ENCODE measurements at regions not wholly inside any gene's neighbourhood (a gene's known extent, or its start where the extent isn't known, plus 50 kb on each side); places are given as distances from the start of the nearest gene placed in this dataset.
A peak's percentile ranks its signal among the peaks of the same experiment; 100 is the strongest.
"Not testable (repeated sequence)": the region's sequence is repeated elsewhere in the genome, so short reads cannot be mapped to it uniquely, and the experiment has no call there.

DNA sequence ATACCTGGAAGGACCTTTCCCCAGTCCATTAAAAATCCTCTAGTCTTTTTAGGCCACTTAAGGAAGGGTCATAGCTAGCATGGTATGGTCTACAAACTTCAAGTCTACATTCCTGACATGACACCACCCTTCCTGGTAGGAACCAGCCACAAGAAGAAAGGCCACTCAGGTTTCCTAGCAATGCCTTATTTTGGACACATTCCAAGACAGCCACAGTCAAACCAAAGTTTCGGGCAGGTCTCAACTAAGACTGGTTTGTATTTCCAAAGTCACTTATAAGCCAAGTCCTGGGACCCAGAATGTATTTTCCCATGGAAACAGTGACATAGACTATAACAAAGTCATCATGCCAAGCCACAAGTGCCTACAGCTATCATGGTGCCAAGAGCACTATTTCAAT, 50.6 kb upstream of the SLC44A3 start:
- DNase-seq (ENCODE audit: low read depth) = no peak

DNA sequence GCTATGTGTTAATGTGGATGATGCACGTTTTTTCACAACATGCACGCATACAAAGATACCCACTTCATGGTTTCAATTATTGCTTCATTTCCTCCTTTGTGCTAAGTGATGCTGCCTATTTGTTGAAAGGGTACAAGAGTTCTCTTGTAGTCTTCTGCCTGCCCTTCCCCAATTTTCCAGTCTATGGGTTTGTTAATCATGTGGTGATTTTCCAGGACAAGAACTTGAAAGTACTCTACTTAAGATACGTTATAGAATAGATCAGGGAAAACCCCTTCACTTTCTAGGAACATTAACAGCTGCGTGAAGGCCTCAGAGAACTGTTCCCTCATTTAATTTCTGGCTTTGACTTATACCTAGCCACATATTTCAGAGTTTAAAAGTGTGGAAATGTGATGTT, 52.1 kb upstream of the SLC44A3 start:
- no peak for DNase-seq (ENCODE audit: low read depth)

DNA sequence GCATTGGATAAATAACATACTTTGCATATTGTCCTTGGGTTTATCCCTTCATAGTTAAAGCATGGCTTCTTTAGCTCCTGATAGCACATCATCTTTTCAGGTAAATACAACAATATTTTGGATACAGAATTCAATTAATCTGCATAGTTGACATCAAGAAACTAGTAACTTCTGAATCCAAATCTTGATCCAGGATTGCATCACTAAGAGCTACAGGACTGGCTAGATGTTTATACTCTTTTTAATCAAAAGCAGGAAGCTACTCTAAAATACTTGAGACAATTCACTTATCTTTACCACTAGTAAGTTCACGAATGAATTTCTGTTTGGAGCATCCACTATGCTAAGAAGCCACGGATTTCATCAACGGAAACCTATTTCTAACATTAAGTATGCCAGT, 54.2 kb upstream of the SLC44A3 start:
- DNase-seq (ENCODE audit: low read depth) = no peak

DNA sequence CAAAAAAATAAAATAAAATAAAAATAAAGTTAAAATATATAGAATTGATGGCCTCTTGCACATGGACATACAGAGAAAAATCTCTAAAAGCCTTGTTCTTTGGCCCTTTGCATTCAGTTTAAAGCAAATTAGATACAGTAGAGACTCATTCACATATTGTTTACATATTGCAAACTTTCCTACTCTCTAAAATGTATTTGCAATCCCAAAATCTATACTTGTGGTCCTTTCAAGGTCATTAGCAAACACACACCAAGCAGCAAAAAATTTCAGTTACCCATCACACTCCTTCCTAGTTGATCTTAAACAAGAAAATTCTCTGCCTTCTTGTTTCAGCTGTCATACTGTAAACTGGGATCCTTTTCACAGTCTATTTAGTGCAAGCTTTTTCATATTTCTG, 61.0 kb upstream of the SLC44A3 start:
- DNase-seq (ENCODE audit: low read depth) = no peak

DNA sequence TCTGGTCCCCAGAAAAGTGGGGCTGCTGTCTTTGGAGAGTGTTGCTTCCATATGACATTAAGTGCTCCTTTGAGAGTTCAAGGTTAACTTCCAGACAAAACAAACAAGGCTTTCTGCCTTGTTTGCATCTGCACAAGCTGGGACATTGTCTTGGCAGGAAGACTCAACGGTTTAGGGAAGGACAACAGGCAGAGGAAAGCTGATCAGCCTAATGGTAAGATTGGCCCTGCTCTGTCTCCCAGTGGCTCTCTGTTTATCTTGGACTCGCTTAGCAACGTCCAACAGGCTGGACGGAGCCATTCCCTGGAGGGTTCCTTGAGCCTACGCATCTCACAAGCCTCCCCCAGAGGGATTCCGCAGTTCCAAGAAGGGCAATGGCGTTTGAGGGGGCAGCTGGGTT, 62.2 kb upstream of the SLC44A3 start:
- no peak for DNase-seq (ENCODE audit: low read depth)

DNA sequence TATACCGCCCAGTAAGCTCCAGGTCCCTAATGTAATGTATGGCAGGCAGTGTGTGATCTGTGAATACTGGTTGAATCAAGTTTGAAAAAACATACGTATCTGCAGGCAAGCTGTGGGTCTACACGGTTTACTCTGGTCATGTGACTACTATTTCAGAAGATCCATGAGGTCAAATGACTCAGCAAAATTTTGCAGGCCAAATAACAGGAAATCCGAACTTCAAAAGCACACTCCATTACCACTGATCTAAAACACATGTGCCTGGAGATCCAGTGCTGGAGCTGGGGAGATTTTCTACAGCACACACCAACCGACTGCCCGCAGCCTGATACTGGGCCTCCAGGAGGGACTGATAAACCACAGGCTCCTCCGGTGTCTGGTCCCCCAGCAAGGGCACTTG, 64.5 kb upstream of the SLC44A3 start:
- peak; percentile 84 for DNase-seq (ENCODE audit: low read depth)

DNA sequence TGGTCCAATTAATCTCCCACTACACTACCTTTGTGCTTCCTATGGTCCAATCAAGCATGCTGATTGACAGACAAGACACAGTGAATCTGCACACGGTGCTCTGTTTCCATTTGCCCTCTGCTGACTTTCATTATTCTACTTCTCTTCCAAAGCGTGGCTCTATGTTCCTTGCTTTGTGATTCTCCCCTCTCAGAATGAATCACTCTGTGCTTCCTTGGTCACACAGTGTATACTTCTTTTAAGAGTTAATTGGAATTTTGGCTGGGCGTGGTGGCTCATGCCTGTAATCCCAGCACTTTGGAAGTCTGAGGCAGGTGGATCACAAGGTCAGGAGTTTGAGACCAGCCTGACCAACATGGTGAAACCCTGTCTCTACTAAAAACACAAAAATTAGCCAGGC, 65.1 kb upstream of the SLC44A3 start:
- DNase-seq (ENCODE audit: low read depth) = not testable (repeated sequence)

DNA sequence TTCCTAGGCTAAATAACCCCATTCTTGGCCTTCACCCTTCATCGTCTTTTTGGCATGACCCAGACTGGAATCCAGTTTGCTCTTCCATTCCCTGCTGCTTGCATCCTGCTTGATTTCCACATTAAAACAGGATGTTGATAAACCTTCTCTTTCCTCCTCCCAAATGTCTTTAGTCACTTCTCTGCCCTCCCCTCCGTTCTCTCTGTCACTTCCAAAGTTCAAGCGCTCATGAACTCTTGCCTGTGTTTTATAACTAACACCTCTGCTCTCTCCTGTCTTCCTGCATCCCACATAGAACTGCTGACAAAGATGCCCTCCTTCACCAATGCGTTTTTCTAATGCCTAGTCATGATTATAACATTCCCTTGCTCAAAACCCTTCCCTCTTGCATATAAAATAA, 65.6 kb upstream of the SLC44A3 start:
- DNase-seq (ENCODE audit: low read depth) = no peak

DNA sequence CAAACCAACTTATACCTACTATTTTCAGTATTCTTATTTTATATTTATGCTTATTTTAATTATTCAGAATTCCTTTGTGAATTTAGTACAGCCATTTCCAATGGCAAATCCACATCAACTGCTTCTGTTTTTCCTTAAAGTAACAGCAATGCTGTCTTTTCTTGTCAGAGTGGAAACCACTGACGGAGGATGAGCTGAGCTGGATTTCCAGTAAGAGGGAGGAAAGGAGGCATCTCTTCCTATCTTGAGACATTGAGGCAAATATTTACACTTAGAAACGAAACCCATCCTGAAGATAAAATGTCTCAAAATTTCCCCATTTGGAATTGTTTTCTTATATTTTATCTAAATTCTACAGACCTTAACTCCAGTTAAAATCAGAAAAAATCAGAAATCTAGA, 66.1 kb upstream of the SLC44A3 start:
- no peak for DNase-seq (ENCODE audit: low read depth)

DNA sequence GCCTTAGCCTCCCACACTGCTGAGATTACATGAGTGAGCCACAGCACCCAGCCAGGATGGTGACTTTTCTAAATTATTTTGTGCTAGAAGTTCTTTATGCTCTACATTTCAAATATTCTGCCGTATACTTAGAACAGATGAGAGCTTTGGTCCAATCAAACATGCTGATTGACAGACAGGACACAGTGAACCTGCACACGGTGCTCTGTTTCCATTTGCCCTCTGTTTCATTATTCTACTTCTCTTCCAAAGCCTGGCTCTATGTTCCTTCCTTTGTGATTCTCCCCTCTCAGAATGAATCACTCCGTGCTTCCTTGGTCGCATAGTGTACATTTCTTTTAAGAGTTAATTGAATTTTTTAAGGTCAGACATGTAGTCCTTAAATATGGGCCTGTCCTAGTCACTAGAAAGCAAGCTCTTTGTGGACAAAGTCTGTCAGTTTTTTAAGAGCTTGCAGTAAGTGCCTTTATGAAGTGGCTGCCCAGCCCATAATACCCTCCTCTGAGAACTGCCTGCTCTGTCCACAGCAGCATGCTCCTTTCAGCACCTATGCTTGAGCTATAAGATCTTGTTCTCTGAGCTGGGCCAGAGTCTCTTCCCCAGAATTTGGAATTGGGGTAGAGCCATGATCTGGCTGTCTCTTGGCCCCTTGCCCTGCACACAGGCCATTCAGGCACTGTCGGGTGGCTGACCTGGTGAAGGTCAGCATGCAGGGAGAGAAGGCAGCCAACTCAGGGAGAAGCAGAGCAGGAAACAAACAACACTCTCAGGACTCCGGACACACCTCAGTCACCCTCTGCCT, 66.8 kb upstream of the SLC44A3 start:
- no peak for DNase-seq (ENCODE audit: low read depth)

DNA sequence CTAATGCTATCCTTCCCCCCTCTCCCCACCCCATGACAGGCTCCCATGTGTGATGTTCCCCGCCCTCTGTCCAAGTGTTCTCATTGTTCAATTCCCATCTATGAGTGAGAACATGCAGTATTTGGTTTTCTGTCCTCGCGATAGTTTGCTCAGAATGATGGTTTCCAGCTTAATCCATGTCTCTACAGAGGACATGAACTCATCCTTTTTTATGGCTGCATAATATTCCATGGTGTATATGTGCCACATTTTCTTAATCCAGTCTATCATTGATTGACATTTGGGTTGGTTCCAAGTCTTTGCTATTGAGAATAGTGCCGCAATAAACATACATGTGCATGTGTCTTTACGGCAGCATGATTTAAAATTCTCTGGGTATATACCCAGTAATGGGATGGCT, 68.7 kb upstream of the SLC44A3 start:
- not testable (repeated sequence) for DNase-seq (ENCODE audit: low read depth)

DNA sequence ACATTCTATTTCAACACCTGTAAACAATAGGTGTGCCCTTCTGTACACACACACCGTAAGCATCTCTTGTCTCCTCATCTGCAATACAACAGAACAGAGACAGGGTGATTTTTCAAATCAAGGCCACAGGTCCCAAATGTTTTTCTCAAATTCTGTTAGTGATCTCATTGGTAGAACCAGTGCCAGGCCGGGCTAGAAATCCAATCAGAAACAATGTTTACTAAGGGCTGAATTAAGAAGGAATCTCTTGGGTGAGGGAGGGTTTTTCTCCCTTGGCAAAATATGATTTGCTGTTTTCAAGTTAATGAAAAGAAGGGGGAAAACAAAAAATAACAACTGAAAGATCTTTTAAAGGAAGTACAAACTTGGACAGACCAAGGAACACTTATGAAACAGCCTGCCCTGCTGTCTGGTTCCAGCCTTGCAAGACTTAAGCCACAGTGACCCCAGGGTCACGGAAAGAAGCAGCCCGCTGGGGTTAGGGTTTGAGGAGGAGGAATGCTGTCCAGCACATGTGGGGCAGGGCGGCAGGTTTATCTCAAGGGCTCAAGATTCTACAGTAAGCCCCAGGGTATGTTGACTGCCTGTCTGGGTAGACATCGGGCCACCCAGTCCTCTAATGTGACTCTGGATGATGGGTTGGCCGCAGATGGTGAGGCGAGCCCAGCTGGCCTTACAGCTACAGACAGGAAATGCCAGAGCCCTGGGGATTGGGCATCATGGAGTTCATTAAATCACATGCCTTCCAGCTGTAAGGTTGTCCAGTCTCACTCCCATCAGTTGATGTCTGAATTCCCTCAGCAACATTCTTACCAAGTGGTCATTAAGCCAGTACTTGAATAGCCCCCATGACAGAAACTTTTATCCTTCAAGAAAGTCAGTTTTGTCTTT, 73.3 kb upstream of the SLC44A3 start:
- DNase-seq (ENCODE audit: low read depth) = no peak

DNA sequence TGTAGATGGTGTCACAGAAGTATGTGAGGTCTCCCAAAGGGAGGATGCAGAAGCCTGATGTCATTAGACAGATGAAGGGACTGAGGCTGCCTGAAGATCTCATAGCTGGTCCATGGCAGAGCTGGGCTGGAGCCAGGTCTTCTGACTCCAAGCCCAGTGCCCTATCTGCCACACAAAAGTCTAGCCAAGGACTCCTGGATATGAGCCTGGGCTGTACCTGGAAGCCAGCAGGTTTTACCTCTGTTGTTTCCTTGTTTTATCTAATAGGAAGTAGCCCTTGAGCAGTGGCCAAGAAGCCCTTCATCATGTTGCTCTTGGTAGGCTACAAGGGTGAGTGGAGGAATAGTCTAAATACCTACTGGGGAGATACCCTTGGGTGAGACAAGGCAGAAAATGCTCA, 74.4 kb upstream of the SLC44A3 start:
- DNase-seq (ENCODE audit: low read depth) = no peak

DNA sequence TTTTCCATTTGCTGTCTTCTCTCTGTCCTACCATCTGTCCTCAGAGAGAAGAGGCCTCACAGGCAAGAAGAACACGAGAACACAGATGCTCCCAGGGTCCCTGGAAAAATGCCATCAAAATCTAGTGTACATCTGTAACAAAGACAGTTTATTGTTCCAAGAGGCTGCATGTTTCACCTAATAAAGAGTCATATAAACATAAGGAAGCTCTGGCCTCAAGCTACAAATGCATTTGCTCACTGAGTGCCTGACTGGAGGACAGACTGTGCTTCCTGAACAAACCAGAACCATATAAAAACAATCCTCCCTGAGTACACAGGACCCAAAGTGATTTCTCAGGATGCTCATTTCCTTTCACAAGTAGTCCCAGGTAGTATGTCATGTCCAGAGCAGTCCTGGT, 76.3 kb upstream of the SLC44A3 start:
- DNase-seq (ENCODE audit: low read depth) = peak; percentile 83

DNA sequence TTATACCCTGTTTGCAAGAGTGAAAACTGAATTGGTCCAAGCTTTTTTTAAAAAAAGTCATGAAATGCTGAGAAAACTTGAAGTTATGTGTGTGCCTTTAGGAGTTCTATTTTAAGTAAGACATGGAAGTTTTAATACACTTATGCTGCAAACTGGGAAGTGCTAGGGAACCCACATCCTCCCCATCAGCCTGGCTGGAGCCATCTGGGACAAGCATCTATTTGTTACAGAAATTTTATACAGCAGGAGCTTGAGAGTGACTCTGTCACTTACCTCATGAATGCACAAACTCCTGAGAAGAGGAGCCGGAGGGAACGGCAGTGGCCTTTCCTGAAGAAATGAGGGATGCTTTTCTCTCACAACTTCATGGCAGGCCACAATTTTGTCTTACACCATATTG, 78.2 kb upstream of the SLC44A3 start:
- DNase-seq (ENCODE audit: low read depth) = no peak

DNA sequence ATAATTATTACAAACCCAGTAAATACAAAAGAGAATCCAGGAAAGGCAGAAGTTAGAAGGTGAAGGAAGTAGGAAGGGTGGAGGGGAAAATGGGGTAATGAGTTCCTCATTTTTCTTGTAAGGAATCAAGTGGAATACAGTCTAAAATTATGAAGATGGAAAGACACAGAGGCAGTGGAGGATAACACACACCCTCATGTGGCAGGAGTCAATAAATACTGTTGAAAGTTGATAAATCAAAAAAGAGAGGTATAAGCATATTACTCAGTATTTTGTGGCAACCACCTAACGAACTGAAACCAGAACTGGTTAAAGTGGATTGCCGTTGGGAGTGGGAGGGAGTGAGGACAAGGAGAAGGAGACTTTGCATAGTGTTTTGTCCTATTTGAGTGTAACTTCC, 78.6 kb upstream of the SLC44A3 start:
- peak; percentile 64 for DNase-seq (ENCODE audit: low read depth)

DNA sequence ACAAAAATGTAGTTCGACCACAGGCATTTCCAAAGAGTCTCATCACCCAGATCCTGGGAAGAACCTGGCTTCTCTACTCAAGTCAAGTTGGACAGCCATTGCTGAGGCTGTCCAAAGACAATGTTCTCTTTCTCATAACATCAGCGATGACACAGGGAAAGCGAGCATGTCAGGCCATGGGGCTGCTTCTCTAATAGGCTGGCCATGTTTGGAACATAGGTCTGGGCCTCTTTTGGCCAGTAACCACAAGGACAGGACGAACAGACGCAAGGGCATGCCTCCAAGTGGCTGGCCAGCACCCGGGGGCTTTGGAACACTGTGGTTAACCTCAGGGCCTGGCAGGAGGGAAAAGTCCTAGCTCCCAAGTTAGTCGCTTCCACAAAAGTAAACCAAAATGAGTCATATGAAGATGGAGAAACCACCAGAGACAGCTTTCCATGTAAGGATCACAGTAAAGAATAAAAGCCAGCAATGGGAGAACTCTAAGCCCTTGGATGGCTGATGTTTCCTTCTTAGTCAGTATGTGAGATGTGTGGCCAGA, 80.6 kb upstream of the SLC44A3 start:
- peak; percentile 99 for DNase-seq (ENCODE audit: low read depth)

DNA sequence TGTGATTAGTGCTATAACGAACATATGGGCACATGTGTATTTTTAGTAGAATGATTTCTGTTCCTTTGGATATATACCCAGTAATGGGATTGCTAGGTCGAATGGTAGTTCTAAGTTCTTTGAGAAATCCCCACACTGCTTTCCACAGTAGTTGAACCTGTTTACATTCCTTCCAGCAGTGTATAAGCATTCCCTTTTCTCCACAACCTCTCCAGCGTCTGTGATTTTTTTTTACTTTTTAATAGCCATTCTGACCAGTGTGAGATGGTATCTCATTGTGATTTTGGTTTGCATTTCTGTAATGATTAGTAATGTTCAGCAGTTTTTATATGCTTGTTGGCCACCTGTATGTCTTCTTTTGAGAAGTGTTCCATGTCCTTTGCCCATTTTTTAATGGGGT, 81.8 kb upstream of the SLC44A3 start:
- DNase-seq (ENCODE audit: low read depth) = peak; percentile 59

DNA sequence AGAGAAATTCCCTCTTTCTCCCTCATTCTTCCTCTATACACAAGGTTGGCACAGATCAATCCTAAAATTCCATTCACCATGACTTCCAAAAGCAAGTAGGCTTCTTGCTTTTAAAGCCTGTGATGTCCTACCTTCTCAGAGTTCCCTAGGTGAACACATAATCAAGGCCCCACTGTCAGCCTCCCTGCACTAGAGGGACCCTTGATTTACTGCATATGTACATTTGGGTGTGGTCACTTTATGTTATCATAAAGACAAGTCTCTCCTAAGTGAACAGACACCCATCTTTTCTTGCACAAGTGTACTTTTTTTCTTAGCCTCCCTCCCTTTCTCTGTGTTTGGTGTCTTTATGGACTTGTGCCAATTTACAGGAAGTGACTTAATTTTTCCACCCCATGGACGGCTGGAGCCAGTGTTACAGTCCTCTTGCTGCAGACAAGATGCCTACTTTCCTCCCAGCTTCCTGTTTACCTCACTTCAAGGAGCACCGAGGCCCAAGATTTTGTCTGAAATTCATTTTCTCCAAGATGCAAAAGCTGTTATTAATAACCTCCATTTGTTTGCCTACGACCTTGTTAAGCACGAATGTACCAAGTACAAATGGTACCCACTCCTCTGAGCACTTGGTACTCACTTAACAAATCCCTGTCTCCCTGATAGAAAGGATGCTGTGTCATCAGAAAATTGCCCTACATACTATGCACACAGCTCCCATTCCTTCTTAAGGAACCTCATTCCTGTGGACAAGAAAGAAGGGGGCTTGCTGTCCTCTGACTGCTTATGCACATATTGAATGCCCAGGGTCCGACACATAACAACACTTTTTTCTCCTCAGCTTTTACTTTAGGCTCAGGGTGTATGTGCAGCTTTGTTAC, 82.8 kb upstream of the SLC44A3 start:
- DNase-seq (ENCODE audit: low read depth) = peak; percentile 83

DNA sequence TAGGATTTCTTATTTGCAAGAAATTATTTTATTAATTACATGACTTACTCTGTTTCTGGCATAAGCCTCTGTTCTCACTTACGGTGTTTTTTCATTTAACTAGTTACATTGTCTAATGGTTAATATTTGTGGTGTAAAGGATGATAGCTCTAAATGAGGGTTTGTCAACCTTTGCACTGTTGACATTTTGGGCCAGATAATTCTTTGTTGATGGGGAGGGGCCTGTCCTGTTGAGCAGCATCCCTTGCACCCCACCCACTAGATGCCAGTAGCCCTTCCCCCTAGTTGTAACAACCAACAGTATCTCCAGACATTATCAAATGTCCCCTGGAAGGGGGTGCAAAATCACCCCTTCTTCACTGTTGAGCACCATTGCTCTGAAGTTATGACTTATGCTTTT, 83.6 kb upstream of the SLC44A3 start:
- no peak for DNase-seq (ENCODE audit: low read depth)

DNA sequence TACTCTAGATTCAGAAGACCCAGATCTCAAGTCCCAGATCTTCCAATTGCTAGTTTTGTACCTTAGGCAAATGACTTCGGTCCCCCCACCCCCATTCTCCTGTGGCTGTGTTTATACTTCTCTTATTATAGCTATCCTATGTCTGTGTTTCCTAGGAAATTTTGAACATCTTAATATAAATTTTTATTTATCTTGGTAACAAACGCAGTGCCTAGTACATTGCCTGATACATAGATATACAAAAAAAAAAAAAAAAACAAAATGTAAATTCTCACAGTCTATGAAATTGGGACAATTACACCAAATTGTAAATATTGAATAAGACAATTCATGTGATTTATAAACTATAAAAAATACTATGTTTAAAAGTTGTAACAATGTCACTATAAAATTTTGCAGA, 84.1 kb upstream of the SLC44A3 start:
- no peak for DNase-seq (ENCODE audit: low read depth)

Data from M059J (cell line).